Neural cell (in vitro differentiated cells): ENCODE measurements at regions not wholly inside any gene's neighbourhood (a gene's known extent, or its start where the extent isn't known, plus 50 kb on each side); places are given as distances from the start of the nearest gene placed in this dataset.

Experiments used
- EP300 ChIP-seq: fragments of 450-650 bp; conservative IDR thresholded peaks from 2 replicates; pipeline ENCODE4 v1.6.1; 2014; ENCODE audit warnings: antibody characterized with exemption, mild to moderate bottlenecking, moderate library complexity; ENCODE audit not compliant: poor library complexity, severe bottlenecking
- EZH2 ChIP-seq: fragments of 200-600, 300-800 bp; shearing (Covaris generic), sonication (generic); IDR thresholded peaks from 2 replicates; pipeline ENCODE4 v1.6.1; 2014; ENCODE audit warnings: antibody characterized with exemption, low read length, borderline replicate concordance, mild to moderate bottlenecking; ENCODE audit not compliant: insufficient read depth, poor library complexity, severe bottlenecking
- MXI1 ChIP-seq: fragments of 450-650 bp; conservative IDR thresholded peaks from 2 replicates; pipeline ENCODE4 v1.6.1; 2014; ENCODE audit warnings: antibody characterized with exemption, mild to moderate bottlenecking; ENCODE audit not compliant: poor library complexity, severe bottlenecking
- POLR2AphosphoS5 ChIP-seq: IDR thresholded peaks from 2 replicates; pipeline ENCODE4 v1.6.1; 2012
- RAD21 ChIP-seq: fragments of 450-650 bp; conservative IDR thresholded peaks from 2 replicates; pipeline ENCODE4 v1.6.1; 2014; ENCODE audit warnings: antibody characterized with exemption, mild to moderate bottlenecking, moderate library complexity
- TAF1 ChIP-seq: IDR thresholded peaks from 2 replicates; pipeline ENCODE4 v1.6.1; 2012; ENCODE audit warnings: low read depth
- TF ChIP-seq, protein P1 (sequence below): fragments of 450-650 bp; IDR thresholded peaks from 2 replicates; pipeline ENCODE4 v1.5.1; 2014; ENCODE audit warnings: antibody characterized with exemption, mild to moderate bottlenecking, moderate library complexity; ENCODE audit not compliant: poor library complexity, severe bottlenecking
- TF ChIP-seq, protein P2 (sequence below): IDR thresholded peaks from 2 replicates; pipeline ENCODE4 v1.6.1; 2012; ENCODE audit warnings: borderline replicate concordance

DNA sequence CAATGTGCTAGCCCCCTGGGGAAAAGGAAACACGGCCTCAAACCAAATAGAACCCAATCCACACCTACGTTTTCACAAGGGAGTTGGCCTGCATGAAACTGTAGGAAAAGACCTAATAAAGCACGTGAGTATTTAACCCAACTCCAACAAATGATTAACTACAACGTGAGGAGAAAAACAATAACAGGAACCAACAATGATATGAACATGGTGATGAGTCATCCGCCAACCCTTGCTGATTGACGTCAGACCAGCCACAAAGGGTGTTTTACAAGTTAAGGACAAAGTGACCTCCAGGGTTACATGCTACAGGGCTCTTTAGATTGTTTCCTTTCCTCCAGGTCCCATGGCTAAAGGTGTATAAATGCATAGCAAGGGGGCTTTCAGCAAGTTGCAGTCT lies 460.5 kb downstream of the COG6 start:
- TF ChIP-seq, protein P1, sequence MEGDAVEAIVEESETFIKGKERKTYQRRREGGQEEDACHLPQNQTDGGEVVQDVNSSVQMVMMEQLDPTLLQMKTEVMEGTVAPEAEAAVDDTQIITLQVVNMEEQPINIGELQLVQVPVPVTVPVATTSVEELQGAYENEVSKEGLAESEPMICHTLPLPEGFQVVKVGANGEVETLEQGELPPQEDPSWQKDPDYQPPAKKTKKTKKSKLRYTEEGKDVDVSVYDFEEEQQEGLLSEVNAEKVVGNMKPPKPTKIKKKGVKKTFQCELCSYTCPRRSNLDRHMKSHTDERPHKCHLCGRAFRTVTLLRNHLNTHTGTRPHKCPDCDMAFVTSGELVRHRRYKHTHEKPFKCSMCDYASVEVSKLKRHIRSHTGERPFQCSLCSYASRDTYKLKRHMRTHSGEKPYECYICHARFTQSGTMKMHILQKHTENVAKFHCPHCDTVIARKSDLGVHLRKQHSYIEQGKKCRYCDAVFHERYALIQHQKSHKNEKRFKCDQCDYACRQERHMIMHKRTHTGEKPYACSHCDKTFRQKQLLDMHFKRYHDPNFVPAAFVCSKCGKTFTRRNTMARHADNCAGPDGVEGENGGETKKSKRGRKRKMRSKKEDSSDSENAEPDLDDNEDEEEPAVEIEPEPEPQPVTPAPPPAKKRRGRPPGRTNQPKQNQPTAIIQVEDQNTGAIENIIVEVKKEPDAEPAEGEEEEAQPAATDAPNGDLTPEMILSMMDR, result no peak
- TF ChIP-seq POLR2AphosphoS5 (no peak), RAD21 (no peak), EZH2 (no peak), TAF1 (no peak), MXI1 (no peak), EP300 (no peak)
- TF ChIP-seq, protein P2, sequence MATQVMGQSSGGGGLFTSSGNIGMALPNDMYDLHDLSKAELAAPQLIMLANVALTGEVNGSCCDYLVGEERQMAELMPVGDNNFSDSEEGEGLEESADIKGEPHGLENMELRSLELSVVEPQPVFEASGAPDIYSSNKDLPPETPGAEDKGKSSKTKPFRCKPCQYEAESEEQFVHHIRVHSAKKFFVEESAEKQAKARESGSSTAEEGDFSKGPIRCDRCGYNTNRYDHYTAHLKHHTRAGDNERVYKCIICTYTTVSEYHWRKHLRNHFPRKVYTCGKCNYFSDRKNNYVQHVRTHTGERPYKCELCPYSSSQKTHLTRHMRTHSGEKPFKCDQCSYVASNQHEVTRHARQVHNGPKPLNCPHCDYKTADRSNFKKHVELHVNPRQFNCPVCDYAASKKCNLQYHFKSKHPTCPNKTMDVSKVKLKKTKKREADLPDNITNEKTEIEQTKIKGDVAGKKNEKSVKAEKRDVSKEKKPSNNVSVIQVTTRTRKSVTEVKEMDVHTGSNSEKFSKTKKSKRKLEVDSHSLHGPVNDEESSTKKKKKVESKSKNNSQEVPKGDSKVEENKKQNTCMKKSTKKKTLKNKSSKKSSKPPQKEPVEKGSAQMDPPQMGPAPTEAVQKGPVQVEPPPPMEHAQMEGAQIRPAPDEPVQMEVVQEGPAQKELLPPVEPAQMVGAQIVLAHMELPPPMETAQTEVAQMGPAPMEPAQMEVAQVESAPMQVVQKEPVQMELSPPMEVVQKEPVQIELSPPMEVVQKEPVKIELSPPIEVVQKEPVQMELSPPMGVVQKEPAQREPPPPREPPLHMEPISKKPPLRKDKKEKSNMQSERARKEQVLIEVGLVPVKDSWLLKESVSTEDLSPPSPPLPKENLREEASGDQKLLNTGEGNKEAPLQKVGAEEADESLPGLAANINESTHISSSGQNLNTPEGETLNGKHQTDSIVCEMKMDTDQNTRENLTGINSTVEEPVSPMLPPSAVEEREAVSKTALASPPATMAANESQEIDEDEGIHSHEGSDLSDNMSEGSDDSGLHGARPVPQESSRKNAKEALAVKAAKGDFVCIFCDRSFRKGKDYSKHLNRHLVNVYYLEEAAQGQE, result no peak
